ENCODE measurements at regions not wholly inside any gene's neighbourhood (a gene's known extent, or its start where the extent isn't known, plus 50 kb on each side); places are given as distances from the start of the nearest gene placed in this dataset.
A peak's percentile ranks its signal among the peaks of the same experiment; 100 is the strongest.

DNA sequence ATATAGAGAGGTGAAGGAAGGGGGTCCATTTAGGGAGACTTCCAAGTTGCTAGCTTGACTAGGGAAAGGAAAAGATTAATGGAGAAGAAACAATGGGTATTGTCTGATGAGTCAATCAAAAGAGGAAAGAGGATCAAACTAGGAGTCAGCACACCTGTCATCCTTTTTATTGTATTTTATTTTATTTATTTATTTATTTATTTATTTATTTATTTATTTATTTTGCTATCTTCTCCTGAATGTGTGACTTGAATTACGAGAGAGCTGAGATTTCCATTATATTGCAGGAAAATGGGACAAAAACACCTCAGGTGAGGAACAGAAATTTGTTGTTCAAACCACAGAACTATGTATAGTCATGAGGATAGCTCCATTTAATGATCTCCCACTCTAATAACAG, 58.9 kb downstream of the NUDT11 start:
- TF ChIP-seq CTCF (conservative IDR thresholded peaks at IDR 0.05; ENCODE audit: low read depth, low read length) = no peak

GRCh38 chrX:51435101-51435500, 61.3 kb downstream of the NUDT11 start:
- no peak for TF ChIP-seq CTCF (conservative IDR thresholded peaks at IDR 0.05; ENCODE audit: low read depth, low read length)
- no peak for DNase-seq (ENCODE audit: low read depth)

More for the DNA sequence above, 58.9 kb downstream of the NUDT11 start:
- DNase-seq (ENCODE audit: low read depth) = no peak
- H3K4me3 ChIP-seq (ENCODE audit: low read depth, low read length) = no peak overlapping the region

DNA sequence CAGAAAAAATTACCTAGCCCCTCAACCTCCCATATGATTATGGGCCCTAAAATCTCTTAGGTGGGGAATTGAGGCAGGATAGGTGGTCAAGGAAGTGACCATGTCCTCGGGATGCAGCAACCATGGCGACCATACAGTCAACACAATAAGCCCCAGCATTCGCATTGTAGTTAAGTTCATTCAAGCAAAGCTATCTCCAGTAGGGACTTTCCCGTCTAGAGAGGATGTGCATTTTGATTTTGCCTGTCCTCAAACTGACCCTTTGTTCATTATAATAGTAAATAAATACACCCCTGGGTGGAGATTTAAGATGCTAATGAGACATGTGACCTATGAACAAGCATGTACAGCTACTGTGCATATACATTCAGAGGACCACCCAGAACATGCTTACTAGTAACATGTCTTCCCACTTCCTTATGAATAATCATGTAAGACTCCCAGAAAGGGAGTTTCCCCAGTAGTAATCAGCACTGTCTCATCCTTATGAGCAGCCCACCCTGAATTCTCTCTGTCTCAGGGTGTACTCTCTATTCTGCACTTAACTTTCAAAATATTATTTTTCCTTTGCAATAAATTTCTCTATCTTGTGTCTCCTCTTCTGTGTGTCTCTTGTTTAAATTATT, 74.3 kb downstream of the NUDT11 start:
- H3K4me3 ChIP-seq (ENCODE audit: low read depth, low read length) = no peak overlapping the region
- DNase-seq (ENCODE audit: low read depth) = no peak
- no peak for TF ChIP-seq CTCF (conservative IDR thresholded peaks at IDR 0.05; ENCODE audit: low read depth, low read length)

More at GRCh38 chrX:51435101-51435500, 61.3 kb downstream of the NUDT11 start:
- no peak overlapping the region for H3K4me3 ChIP-seq (ENCODE audit: low read depth, low read length)

GRCh38 chrX:51420610-51421009, 75.8 kb downstream of the NUDT11 start:
- peak; percentile 67 for TF ChIP-seq CTCF (conservative IDR thresholded peaks at IDR 0.05; ENCODE audit: low read depth, low read length)
- H3K4me3 ChIP-seq (ENCODE audit: low read depth, low read length) = no peak overlapping the region
- DNase-seq (ENCODE audit: low read depth) = no peak

- DNase-seq (ENCODE audit: low read depth) = no peak
- H3K4me3 ChIP-seq (ENCODE audit: low read depth, low read length) = no peak overlapping the region
- TF ChIP-seq CTCF (conservative IDR thresholded peaks at IDR 0.05; ENCODE audit: low read depth, low read length) = no peak
Measured at GRCh38 chrX:51408462-51408861, 75.8 kb downstream of the NUDT10 start.

DNA sequence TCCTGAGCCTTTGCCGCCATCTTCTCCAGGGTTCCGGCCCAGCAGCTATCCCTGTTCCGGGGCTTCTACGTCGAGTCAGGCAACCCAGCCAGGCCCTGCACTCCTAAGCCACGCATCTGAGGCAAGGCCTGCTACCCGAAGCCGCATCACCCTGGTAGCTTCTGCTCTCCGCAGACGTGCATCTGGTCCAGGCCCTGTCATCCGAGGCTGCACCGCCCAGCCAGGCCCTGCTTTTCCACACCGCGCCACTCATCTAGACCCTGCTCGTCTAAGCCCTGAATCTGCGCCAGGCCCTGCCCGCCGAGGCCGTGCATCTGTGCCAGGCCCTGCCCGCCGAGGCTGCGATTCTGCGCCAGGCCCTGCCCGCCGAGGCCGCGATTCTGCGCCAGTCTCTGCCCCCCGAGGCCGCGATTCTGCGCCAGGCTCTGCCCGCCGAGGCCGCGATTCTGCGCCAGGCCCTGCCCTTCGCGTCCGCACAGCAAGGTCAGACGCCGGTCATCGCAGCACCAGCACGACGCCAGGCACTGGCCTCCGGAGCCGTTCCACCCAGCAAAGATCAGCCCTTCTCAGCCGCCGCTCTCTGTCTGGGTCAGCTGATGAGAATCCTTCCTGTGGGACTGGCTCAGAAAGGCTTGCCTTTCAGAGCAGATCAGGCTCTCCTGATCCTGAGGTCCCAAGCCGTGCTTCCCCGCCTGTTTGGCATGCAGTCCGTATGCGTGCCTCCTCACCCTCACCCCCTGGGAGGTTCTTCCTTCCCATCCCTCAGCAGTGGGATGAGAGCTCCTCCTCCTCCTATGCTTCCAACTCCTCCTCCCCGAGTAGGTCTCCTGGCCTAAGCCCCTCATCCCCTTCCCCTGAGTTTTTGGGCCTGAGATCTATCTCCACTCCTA, 75.1 kb downstream of the NUDT10 start:
- no peak overlapping the region for H3K4me3 ChIP-seq (ENCODE audit: low read depth, low read length)
- DNase-seq (ENCODE audit: low read depth) = no peak
- TF ChIP-seq CTCF (conservative IDR thresholded peaks at IDR 0.05; ENCODE audit: low read depth, low read length) = no peak

Measured in epithelial cell of proximal tubule (primary cell).